ENCODE measurements at regions not wholly inside any gene's neighbourhood (a gene's known extent, or its start where the extent isn't known, plus 50 kb on each side); places are given as distances from the start of the nearest gene placed in this dataset.

DNA sequence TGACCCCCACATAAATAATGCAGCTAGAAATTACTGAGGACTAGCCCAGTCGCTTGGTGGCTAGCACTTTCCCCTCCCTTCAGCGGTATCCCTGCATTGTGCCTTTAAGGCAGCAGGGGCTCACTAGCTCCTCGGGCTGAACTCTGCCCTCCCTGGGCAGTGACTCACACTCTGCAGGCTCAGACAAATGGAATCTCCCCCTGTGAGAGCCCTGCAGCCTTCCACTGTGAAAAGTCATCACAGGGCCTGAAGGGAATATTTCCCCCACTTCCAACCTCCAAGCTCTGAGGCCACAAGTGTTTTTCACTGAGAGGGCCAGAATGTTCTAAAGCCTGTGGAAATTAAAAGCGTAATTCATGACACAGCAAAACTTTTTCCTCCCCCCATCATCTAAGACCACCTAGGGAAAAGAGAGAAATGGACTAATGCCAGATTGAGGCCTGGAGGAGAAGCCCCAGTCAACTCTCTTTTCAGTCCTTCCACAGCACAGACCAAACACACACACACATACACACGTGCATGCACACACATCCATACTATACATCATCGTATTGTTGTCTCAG is 93.6 kb upstream of the COL1A2 start (continued):
- TF ChIP-seq CHD1 (IDR thresholded peaks at IDR 0.05; ENCODE audit: low read depth, low read length) (no peak), POLR2A (IDR thresholded peaks at IDR 0.05; ENCODE audit: low read depth, low read length) (peak; percentile 71)

GRCh38 chr7:94303118-94303517 is 91.6 kb upstream of the COL1A2 start:
- Histone ChIP-seq H4K5ac (ENCODE audit: low read depth, low read length) (peak overlapping the region; percentile 83), H2AFZ (replicated peaks; ENCODE audit: low read length, poor library complexity) (no peak overlapping the region), H3K56ac (ENCODE audit: extremely low read depth, insufficient read depth, low read length) (peak overlapping the region; percentile 81), H3K79me1 (ENCODE audit: low read depth in 1 of 2, low read length in 2 of 2) (peaks cover 13 to 24% of the 10 kb centered on the region in 2 experiments), H3K4me3 (ENCODE audit: insufficient read depth, low read depth, low read length) (no peak overlapping the region), H2BK120ac (ENCODE audit: low read depth, low read length) (peak overlapping the region; percentile 64), H2AK9ac (replicated peaks; ENCODE audit: low read depth, low read length, poor library complexity) (no peak overlapping the region), H4K8ac (ENCODE audit: low read depth in 2 of 2, low read length in 2 of 2) (peak overlapping the region; percentile 42 to 90), H3K27ac (ENCODE audit: insufficient read depth, low read length) (peak overlapping the region; percentile 91), H3K18ac (ENCODE audit: low read depth, low read length) (peak overlapping the region; percentile 99), H2AK5ac (ENCODE audit: low read depth, low read length) (peak overlapping the region; percentile 94), H3K4ac (ENCODE audit: low read depth, low read length) (peak overlapping the region; percentile 87), H3K4me2 (ENCODE audit: low read depth, low read length) (peak overlapping the region; percentile 72), H3K9ac (ENCODE audit: low read depth, low read length) (peak overlapping the region; percentile 64), H3K27me3 (ENCODE audit: control insufficient read depth, insufficient read depth, low read length) (no peaks in the 10 kb centered on the region), H3K9me3 (ENCODE audit: control insufficient read depth, insufficient read depth, low read length) (no peaks in the 10 kb centered on the region), H2BK15ac (ENCODE audit: low read depth, low read length) (peak overlapping the region; percentile 85; the same call in 2 of the 3 replicates), H3K14ac (replicated peaks; ENCODE audit: low read depth, low read length) (peak overlapping the region; percentile 82), H3K36me3 (ENCODE audit: control insufficient read depth, insufficient read depth, low read length) (no peaks in the 10 kb centered on the region), H3K23ac (ENCODE audit: low read depth, low read length) (peak overlapping the region; percentile 66; the same call in 1 of the 2 replicates), H4K20me1 (ENCODE audit: insufficient read depth, low read length) (no peaks in the 10 kb centered on the region), H2BK20ac (ENCODE audit: low read depth, low read length) (peak overlapping the region; percentile 94), H4K91ac (ENCODE audit: insufficient read depth, low read depth, low read length) (peak overlapping the region; percentile 27; the same call in 1 of the 2 replicates), H3K4me1 (ENCODE audit: control insufficient read depth, insufficient read depth, low read length) (peaks cover 18% of the 10 kb centered on the region), H2BK5ac (ENCODE audit: low read depth, low read length, poor library complexity, severe bottlenecking) (peak overlapping the region; percentile 100), H3K9me1 (ENCODE audit: insufficient read depth, low read length) (peaks cover 9% of the 10 kb centered on the region)
- DNase-seq (no peak), ATAC-seq (ENCODE audit: low read depth) (no peak)
- ChIA-PET POLR2A (ENCODE audit: unreplicated experiment) (interaction anchor here (0.7 to 1.6 kb wide), 3 partner anchors 72 to 98 kb away, joined by 3 to 12 read pairs (median 4); partner anchors contain the start of gene COL1A2), CTCF (interaction anchor here (0.8 to 1.4 kb wide), 3 partner anchors 30 to 134 kb away, joined by 3 to 4 read pairs (median 3); no protein-coding TSS in a partner anchor)
- dilution Hi-C loops (cut with HindIII; ENCODE audit: low sequenced_read_pairs, unreplicated experiment) = no loop called here
- 14% methylated on average over 2 of the region's 4 CpGs; no CpG with 5 or more reads in 1 of the 2 experiments for WGBS, 2 experiments (ENCODE audit: extremely low coverage in 2 of 2, insufficient read length in 1 of 2)
- in situ Hi-C loops (cut with MboI; ENCODE audit: low sequenced_read_pairs) = no loop called here
- intact Hi-C loops (cut with micrococcal nuclease) = no loop called here
- BruUV-seq (replicated peaks) = no TSS peak
- TF ChIP-seq MXI1 (IDR thresholded peaks at IDR 0.05; ENCODE audit: borderline replicate concordance, low read depth, low read length) (no peak), MAZ (IDR thresholded peaks at IDR 0.05; ENCODE audit: borderline replicate concordance, low read depth, low read length) (no peak), CEBPB (IDR thresholded peaks at IDR 0.05; ENCODE audit: low read depth, low read length) (no peak), POLR2A (IDR thresholded peaks at IDR 0.05; ENCODE audit: low read depth, low read length) (no peak), SMC3 (IDR thresholded peaks at IDR 0.05; ENCODE audit: low read depth, low read length) (no peak), NFE2L2 (IDR thresholded peaks at IDR 0.05; ENCODE audit: low read depth, low read length) (no peak), FOS (IDR thresholded peaks at IDR 0.05; ENCODE audit: low read depth, low read length) (no peak), RFX5 (IDR thresholded peaks at IDR 0.05; ENCODE audit: low read depth, low read length) (no peak), MAFK (IDR thresholded peaks at IDR 0.05; ENCODE audit: low read depth, low read length) (no peak), RCOR1 (IDR thresholded peaks at IDR 0.05; ENCODE audit: insufficient replicate concordance, low read length) (no peak)
- TF ChIP-seq, protein P1, sequence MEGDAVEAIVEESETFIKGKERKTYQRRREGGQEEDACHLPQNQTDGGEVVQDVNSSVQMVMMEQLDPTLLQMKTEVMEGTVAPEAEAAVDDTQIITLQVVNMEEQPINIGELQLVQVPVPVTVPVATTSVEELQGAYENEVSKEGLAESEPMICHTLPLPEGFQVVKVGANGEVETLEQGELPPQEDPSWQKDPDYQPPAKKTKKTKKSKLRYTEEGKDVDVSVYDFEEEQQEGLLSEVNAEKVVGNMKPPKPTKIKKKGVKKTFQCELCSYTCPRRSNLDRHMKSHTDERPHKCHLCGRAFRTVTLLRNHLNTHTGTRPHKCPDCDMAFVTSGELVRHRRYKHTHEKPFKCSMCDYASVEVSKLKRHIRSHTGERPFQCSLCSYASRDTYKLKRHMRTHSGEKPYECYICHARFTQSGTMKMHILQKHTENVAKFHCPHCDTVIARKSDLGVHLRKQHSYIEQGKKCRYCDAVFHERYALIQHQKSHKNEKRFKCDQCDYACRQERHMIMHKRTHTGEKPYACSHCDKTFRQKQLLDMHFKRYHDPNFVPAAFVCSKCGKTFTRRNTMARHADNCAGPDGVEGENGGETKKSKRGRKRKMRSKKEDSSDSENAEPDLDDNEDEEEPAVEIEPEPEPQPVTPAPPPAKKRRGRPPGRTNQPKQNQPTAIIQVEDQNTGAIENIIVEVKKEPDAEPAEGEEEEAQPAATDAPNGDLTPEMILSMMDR (conservative IDR thresholded peaks at IDR 0.05; ENCODE audit: low read depth, low read length) = no peak
- TF ChIP-seq, protein P2, sequence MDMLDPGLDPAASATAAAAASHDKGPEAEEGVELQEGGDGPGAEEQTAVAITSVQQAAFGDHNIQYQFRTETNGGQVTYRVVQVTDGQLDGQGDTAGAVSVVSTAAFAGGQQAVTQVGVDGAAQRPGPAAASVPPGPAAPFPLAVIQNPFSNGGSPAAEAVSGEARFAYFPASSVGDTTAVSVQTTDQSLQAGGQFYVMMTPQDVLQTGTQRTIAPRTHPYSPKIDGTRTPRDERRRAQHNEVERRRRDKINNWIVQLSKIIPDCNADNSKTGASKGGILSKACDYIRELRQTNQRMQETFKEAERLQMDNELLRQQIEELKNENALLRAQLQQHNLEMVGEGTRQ (IDR thresholded peaks at IDR 0.05; ENCODE audit: low read depth, low read length) = no peak

Measured in IMR-90 (cell line).